ENCODE measurements at regions not wholly inside any gene's neighbourhood (a gene's known extent, or its start where the extent isn't known, plus 50 kb on each side); places are given as distances from the start of the nearest gene placed in this dataset.
"Not testable (repeated sequence)": the region's sequence is repeated elsewhere in the genome, so short reads cannot be mapped to it uniquely, and the experiment has no call there.

DNA sequence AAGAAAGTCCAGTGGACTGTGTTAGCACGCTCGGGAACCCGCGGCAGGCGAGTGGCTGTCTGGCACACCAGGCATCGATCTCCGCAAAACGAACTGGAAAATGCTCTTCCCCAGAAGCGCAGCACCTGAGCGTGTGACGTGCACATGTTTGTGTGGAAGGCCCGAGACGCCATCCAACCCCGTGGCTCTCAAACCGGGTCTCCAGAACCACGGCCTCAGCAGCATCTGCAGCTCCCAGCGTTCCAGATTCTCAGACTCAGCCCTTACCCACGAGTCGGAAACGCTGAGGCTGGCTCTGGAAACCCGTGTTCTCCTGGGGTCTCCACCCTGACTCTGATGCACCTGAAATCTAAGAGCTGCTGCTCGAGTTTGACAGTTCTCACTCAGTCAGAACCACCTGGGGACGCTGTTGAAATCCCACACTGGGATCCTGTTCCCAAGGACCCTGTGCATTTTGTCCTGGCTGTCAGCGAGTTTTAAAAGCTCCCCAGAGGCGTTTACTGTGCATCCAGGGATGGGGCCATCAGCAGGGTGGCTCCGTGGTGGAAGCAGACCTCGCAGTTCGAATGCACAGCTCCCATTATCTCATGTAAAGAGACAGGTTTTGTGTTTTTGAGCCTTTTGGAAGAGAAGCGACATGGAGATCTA, 69.0 kb downstream of the DLL1 start:
- Histone ChIP-seq H3K4me1 (no peaks in the 10 kb centered on the region), H3K36me3 (no peaks in the 10 kb centered on the region), H3K27ac (no peak overlapping the region), H3K9me3 (no peaks in the 10 kb centered on the region), H3K27me3 (no peaks in the 10 kb centered on the region), H3K4me3 (no peak overlapping the region)
- WGBS, 2 donors (ENCODE audit: low coverage in 1 of 2), result 78 to 95% methylated on average over 3 to 11 of the region's 29 CpGs
- TF ChIP-seq EP300 (IDR thresholded peaks at IDR 0.05) (no peak), CTCF (IDR thresholded peaks at IDR 0.05) (no peak), POLR2AphosphoS5 (IDR thresholded peaks at IDR 0.05) (no peak), POLR2A (IDR thresholded peaks at IDR 0.05) (no peak)
- no peak for ATAC-seq

- WGBS, 2 donors (ENCODE audit: low coverage in 1 of 2), result 69 to 71% methylated on average over 7 to 10 of the region's 29 CpGs
- H3K27me3 ChIP-seq, result no peaks in the 10 kb centered on the region
- no peaks in the 10 kb centered on the region for H3K36me3 ChIP-seq
- no peak overlapping the region for H3K27ac ChIP-seq
- no peak for ATAC-seq
- no peak overlapping the region for H3K4me3 ChIP-seq
- H3K9me3 ChIP-seq, result no peaks in the 10 kb centered on the region
- TF ChIP-seq POLR2A (IDR thresholded peaks at IDR 0.05) (no peak), POLR2AphosphoS5 (IDR thresholded peaks at IDR 0.05) (no peak), EP300 (IDR thresholded peaks at IDR 0.05) (no peak), CTCF (IDR thresholded peaks at IDR 0.05) (no peak)
- no peaks in the 10 kb centered on the region for H3K4me1 ChIP-seq
Observed at GRCh38 chr6:170221052-170221752, 69.7 kb downstream of the DLL1 start.

- H3K4me1 ChIP-seq, result not testable (repeated sequence)
Observed at GRCh38 chr6:170213637-170214018, 77.2 kb downstream of the DLL1 start.

GRCh38 chr6:170212956-170213636, 77.8 kb downstream of the DLL1 start:
- Histone ChIP-seq H3K4me1 (no peaks in the 10 kb centered on the region), H3K9me3 (no peaks in the 10 kb centered on the region), H3K36me3 (no peaks in the 10 kb centered on the region), H3K27me3 (peaks cover 11% of the 10 kb centered on the region), H3K27ac (no peak overlapping the region), H3K4me3 (no peak overlapping the region)
- no peak for ATAC-seq
- TF ChIP-seq POLR2A (IDR thresholded peaks at IDR 0.05), result no peak
- TF ChIP-seq POLR2AphosphoS5 (IDR thresholded peaks at IDR 0.05), result no peak
- no peak for TF ChIP-seq CTCF (IDR thresholded peaks at IDR 0.05)
- TF ChIP-seq EP300 (IDR thresholded peaks at IDR 0.05), result no peak
- WGBS, 2 donors (ENCODE audit: low coverage in 1 of 2), result 82 to 87% methylated on average over 15 to 24 of the region's 40 CpGs

More at GRCh38 chr6:170213637-170214018, 77.2 kb downstream of the DLL1 start:
- H3K27ac ChIP-seq, H3K9me3 ChIP-seq, H3K36me3 ChIP-seq, ATAC-seq, H3K4me3 ChIP-seq: not testable (repeated sequence)
- H3K27me3 ChIP-seq, result peaks cover 11% of the 10 kb centered on the region
- 91 to 98% methylated on average over 13 to 18 of the region's 19 CpGs for WGBS, 2 donors (ENCODE audit: low coverage in 1 of 2)

DNA sequence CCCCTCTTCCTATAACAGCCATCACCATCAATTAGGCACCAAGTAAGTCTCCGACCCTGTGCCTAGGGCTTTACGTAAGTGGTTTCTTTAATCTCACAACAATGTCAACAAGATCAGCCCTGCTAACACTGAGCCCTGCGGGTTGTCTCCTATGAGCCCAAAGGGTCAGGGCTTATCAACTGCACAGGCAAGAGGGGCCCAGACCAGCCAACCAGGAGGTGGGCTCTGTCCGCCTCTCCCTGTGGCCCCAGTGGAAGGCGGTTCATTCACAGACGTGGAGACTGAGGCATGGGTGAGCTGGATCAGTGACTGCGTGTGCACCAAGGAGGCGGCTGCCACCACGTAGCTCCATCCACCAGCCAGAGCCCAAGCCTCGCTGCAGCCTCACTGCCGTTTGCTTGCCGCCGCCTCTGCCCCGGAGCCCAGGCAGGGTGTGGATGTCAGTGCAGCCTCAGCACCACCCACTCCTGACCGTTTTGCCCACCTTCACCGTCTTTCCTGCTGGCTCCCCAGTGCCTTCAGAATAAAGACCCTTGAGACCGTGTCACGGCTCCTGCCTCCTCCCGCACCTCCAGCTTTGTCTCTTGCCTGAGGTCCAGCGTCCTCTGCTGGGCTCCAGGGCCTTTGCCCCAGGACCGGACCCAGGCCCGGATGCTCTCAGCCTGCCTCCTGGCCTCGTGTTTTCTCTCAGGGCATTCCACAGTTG, 78.7 kb downstream of the DLL1 start:
- no peaks in the 10 kb centered on the region for H3K9me3 ChIP-seq
- ATAC-seq, result no peak
- no peaks in the 10 kb centered on the region for H3K36me3 ChIP-seq
- H3K4me3 ChIP-seq, result no peak overlapping the region
- peaks cover 11% of the 10 kb centered on the region for H3K27me3 ChIP-seq
- TF ChIP-seq POLR2AphosphoS5 (IDR thresholded peaks at IDR 0.05) (no peak), CTCF (IDR thresholded peaks at IDR 0.05) (no peak), POLR2A (IDR thresholded peaks at IDR 0.05) (no peak), EP300 (IDR thresholded peaks at IDR 0.05) (no peak)
- no peak overlapping the region for H3K27ac ChIP-seq
- no peaks in the 10 kb centered on the region for H3K4me1 ChIP-seq
- WGBS, 2 donors (ENCODE audit: low coverage in 1 of 2), result 72 to 85% methylated on average over 4 to 9 of the region's 23 CpGs

All from gastroesophageal sphincter (tissue), 4 donors.